GM18508 (cell line): ENCODE measurements at regions not wholly inside any gene's neighbourhood (a gene's known extent, or its start where the extent isn't known, plus 50 kb on each side); places are given as distances from the start of the nearest gene placed in this dataset.
"Not testable (repeated sequence)": the region's sequence is repeated elsewhere in the genome, so short reads cannot be mapped to it uniquely, and the experiment has no call there.

Source experiments
- ATAC-seq: cut with Tn5 transposase; IDR thresholded peaks from one replicate; pipeline ENCODE4 v1.9.1; 2021; ENCODE audit warnings: moderate number of reproducible peaks; ENCODE audit not compliant: insufficient read depth, unreplicated experiment

DNA sequence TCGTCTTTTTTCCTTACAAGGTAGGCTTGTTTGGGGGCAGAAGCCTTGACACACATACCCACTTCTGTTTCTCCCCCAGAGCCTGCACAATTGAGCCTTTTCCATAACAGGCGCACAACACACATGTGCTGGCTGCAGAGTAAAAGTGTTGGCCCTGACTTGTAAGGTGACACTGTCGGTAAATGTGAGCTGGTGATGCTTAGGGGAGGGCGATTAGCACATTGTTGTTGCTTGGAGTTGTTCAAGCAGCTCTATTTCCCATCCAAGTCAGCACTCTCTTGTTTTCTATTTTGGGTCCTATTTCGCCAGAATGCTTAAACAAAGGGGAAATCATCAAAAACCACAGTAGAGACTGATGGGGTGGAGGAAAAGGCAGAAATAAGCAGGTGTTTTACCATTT, 51.9 kb upstream of the PTPRJ start:
- ATAC-seq: no peak

- ATAC-seq: no peak
These were observed 56.1 kb upstream of the PTPRJ start for GRCh38 chr11:47924184-47924691.

DNA sequence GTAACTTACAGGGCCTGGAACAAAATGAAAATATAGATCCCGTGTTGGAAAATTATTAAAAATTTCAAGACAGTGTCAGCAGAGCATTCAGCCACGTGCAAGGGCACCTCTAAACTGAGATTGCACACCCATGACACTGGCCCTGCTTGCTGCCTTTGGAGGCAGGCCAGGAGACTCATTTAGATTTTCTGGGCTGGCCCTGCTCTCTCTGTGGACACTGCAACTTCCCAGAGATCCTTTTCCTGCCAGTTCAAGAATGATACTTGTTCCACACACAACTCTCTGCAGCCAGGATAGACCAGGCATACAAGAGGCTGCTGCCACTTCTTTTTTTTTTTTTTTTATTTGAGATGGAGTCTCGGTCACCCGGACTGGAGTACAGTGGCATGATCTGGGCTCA, 56.7 kb upstream of the PTPRJ start:
- ATAC-seq: no peak

DNA sequence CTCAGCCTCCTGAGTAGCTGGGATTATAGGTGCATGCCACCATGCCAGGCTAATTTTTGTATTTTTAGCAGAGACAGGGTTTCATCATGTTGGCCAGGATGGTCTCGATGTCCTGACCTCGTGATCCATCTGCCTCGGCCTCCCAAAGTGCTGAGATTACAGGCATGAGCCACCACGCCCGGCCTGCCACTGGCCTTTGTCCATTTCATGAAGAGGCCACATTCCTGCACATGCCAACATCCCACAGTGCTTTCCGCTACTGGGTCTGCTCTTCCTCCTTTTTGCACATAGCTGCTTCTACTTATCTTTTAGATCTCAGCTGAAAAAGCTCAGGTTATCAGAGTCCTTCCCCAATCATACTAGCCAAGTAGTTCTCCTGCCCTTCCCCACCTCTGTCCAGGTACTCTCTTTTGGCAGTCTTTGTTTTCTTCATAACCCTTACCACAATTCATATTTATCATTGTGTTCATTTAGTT, 59.2 kb upstream of the PTPRJ start:
- ATAC-seq: not testable (repeated sequence)

DNA sequence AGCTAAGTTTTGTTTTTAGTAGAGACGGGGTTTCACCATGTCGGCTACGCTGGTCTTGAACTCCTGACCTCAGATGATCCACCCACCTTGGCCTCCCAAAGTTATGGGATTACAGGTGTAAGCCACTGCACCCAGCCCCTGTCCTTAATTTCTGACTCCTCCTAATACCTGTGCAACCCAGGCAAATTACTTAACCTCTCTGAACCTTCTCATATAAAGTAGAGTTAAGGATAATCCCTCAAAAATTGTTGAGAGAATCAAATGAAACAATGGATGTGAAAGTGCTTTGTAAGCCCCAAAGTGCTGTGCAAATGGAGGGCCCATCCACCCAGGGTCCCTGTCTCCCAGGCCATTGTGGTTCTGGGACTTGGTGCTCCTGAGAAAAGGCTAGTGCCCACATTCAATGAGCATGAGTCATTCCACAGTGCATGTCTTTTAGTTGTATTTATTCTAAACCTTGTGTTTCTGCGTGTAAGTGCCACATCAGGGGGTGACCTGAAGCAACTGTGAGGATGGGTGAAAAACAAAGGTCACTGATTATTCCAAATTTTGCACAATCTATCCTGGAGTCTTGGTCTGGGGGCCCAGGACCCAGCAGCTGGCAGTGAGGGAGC, 61.4 kb upstream of the PTPRJ start:
- no peak for ATAC-seq

DNA sequence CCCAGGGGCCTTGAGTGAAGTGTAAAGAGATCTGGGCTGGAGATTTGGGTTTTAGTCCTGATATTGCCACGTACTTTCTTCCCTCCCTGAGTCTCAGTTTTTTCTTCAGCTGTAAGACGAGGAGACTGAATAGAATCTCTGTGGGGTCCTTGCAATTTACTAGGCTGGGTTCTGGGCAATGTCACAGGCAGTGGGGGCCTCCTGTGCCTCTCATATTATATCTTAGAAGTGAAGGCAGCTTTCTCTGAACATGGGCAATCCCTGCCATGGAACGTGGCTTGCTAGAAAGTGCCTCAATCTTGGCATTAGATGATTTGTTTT, 62.0 kb upstream of the PTPRJ start:
- ATAC-seq: no peak

DNA sequence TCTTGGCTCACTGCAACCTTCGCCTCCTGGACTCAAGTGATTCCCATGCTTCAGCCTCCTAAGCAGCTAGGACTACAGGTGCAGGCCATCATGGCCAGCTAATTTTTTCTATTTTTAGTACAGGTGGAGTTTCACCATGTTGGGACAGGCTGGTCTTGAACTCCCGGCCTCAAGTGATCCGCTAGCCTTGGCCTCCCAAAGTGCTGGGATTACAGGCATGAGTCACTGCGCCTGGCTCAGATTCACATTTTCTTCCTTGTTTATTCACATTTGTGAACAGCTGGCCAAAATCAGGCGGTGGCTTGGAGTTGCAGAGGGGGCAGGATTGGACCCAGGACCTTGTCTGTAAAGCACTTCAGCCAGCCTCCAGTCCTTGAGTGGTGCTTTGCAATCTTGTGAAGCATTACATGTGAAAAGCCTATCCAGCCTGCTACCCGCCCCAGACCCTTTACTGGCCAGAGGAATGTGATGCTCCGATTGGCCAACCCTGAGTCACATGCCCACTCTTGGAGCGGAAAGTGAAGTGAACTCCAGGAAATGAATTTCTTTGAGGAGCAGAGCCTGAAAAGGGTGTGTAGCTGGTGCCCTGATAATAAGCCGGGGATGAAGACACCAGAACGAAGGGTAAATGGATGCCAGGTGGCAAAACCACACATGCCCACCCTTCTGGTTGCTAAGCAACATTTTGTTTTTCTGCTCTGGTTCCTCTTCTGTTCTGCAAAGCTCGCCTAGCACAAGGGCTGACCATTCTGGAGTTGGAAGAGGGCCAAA, 62.6 kb upstream of the PTPRJ start:
- no peak for ATAC-seq

GRCh38 chr11:47916361-47916841, 64.0 kb upstream of the PTPRJ start:
- no peak for ATAC-seq

- no peak for ATAC-seq
These were observed 64.6 kb upstream of the PTPRJ start for GRCh38 chr11:47915783-47916182.

GRCh38 chr11:47915374-47915773, 65.0 kb upstream of the PTPRJ start:
- ATAC-seq: no peak

GRCh38 chr11:47914743-47915142, 65.6 kb upstream of the PTPRJ start:
- no peak for ATAC-seq

- ATAC-seq: no peak
These were observed 65.5 kb upstream of the NUP160 start for GRCh38 chr11:47913529-47914244.

GRCh38 chr11:47912843-47913437, 64.8 kb upstream of the NUP160 start:
- no peak for ATAC-seq

GRCh38 chr11:47911149-47911548, 63.0 kb upstream of the NUP160 start:
- ATAC-seq: no peak

GRCh38 chr11:47908198-47908597, 60.0 kb upstream of the NUP160 start:
- no peak for ATAC-seq

DNA sequence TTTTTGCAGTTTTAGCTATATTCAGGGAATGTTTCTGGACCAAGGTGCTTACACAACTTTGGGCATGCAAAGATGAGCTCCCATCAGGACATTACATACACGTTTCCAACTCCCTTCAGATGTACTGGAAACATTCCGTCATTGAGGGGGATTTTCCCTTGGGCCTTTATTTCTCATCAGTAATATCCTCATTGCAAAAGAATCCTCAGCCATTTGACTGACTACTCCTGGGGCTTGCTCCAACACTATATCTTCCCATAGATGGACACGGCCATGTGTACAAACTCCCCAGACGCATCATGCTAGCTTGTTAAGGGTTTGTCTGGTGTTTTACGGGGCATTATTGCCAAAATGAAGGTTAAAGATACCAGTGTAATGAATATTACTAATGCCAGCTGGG, 59.3 kb upstream of the NUP160 start:
- ATAC-seq: no peak

DNA sequence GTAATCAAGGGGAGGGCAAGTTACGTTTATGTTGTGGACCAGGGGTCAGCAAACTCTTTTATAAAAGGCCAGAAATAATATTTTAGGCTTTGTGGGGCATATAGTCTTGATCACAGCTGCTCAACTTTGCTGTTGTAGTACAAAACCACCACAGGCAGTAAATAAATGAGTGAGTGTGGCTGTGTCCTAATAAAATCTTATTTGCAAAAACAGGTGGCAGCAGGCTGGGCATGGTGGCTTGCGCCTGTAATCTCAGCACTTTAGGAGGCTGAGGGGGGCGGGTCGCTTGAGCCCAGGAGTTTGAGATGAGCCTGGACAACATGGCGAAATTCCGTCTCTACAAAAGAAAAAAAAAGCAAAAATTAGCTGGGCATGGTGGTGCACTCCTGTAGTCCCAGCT, 57.9 kb upstream of the NUP160 start:
- no peak for ATAC-seq

DNA sequence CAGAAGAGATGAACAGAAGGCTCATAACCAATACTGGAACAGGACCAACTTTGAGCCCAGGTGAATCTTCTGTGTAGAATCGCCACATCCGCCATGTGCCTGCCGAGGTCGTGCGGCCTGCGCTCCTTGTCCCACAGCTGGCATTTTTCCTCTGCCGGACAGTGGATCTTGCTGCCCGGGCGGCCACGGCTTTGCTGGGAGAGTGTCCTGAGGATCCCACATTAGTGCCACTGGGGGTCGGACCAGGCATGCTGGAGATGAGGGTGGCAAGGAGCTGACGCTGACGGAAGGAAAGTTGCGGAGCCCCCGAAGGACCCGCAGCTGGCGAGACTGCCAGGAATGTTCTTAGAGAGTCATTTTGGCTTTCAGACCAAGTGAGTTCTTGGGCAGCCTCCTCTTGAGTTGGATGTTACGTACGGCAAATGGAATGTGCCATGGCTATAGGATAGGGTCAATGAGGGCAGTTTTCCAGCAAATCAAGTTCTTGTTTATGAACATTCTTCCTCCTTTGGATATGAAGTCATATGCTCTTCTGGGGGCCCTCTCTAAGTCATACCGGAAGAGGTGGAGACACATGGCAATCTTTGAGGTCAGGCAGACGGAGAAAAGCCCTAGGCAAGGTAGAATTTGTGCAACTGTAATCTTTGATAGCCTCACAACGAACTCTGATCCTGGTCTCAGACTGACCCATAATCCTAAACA, 57.4 kb upstream of the NUP160 start:
- ATAC-seq: no peak

- no peak for ATAC-seq
These were observed 56.7 kb upstream of the NUP160 start for GRCh38 chr11:47904808-47905207.

GRCh38 chr11:47904048-47904447, 55.9 kb upstream of the NUP160 start:
- ATAC-seq: no peak
